ENCODE measurements at regions not wholly inside any gene's neighbourhood (a gene's known extent, or its start where the extent isn't known, plus 50 kb on each side); places are given as distances from the start of the nearest gene placed in this dataset.

DNA sequence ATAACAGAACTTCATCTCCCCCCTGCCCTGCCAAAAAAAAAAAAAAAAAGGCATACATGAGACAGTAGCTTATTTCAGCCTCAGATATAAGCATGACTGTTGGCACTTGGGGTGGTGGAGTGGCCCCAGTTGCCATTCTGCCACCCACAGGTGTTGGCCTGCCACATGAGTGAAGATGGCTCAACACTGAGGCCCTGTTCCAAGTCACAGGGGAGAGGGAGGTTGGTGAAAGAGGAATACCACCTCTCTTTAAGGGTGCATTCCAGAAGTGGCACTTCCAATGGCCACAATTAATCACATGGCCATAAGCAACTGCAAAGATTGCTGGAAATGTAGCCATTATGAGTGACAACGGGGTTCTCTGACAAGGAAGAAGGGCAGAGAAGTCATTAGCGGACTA is 61.9 kb upstream of the JARID2 start:
- TF ChIP-seq, protein P1, sequence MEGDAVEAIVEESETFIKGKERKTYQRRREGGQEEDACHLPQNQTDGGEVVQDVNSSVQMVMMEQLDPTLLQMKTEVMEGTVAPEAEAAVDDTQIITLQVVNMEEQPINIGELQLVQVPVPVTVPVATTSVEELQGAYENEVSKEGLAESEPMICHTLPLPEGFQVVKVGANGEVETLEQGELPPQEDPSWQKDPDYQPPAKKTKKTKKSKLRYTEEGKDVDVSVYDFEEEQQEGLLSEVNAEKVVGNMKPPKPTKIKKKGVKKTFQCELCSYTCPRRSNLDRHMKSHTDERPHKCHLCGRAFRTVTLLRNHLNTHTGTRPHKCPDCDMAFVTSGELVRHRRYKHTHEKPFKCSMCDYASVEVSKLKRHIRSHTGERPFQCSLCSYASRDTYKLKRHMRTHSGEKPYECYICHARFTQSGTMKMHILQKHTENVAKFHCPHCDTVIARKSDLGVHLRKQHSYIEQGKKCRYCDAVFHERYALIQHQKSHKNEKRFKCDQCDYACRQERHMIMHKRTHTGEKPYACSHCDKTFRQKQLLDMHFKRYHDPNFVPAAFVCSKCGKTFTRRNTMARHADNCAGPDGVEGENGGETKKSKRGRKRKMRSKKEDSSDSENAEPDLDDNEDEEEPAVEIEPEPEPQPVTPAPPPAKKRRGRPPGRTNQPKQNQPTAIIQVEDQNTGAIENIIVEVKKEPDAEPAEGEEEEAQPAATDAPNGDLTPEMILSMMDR (IDR thresholded peaks at IDR 0.05), result no peak
- TF ChIP-seq POLR2A (IDR thresholded peaks at IDR 0.05), result no peak
